GOT3 (cell line): ENCODE measurements at regions not wholly inside any gene's neighbourhood (a gene's known extent, or its start where the extent isn't known, plus 50 kb on each side); places are given as distances from the start of the nearest gene placed in this dataset.

Experiments
- DNase-seq: peaks from one replicate; lab custom pipeline; 2025; ENCODE audit warnings: mixed read lengths; lab: John Stamatoyannopoulos, UW

DNA sequence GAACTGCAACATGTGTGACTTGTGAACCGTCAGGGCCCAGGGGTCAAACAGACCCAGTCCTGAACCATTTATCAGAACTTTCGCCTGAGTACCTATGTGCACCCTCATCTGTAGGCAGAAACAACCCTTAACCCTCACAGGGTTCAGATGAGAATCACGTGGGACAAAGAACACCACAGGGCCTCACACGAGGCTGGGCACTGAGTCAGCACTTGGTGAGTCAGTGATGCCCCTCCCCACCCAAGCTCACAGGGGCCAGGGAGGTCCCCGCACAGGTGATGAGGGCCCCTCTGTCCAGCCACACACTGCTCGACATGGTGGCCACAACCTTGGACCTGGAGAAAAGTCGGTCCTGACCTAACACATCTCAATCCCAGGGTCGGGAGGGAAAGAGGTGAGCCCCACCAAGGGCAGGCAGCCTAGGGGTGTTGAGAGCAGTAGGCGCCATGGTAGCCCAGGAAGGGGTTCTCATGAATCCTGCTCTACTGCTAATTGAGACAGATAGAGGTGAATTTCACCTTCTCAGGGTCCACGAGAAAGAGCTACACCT lies 176.4 kb downstream of the SHANK2 start:
- no peak for DNase-seq

DNA sequence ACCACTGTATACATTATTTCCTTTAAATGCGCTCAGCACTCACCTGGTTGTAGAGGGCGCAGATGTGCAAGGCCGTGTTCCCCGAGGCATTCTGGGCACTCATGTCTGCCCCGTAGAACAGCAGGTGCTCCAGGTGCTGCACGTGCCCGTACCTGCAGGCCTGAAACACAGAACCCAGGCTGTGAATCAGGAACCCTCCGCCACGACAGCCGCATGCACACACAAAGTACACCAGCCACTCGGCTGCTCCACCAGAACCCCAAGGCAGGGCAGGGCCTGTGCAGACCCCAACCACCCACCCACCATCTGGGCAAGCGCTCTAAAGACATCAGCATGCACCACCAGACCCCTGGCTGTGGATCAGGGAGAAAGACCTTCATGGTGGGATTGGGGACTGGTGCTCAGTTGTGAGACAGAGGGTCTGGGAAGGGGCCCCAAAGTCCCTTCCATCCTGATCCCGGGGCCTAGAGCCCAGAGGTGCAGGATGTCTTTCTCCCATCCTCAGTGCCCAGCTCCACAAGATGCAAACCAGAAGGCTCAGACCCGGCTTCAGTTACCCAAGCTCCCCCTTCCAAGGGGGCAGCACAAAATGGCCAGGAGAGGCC lies 177.2 kb downstream of the SHANK2 start:
- DNase-seq: no peak

DNA sequence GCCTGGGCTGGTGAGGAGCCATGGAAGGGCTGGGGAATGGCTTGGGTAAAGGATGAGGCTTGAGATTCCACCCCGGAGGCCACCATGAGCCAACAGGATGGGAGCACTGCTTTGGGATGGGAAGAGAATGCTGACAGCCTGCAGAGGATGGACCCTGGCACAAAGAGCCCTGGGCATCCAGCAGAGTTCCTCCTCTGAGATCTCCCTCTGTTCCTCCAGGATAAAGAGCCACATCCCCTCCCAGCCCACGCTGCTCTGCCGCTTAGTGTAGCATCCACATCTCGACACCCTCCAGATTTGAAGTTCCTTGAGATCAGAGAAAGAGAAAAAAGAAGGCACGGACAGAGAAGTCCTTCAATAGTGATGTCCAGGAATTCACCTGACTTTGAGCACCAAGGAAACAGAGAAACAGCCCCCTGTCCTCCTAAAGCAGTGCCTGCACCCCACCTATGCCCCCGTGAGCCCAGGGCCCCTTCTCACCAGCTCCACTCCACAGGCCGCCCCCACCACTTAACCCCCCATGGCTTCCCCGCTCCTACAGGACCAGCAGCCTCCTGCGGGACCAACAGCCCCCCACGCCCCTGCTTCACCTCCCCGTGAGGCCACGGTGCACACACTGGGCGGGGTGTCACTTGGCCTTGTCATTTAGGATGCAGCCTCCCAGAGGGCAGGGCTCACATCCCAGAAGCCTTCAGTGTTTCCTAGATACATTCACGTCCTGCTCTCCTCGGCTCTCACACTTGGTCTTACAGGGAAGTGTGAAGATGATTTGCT lies 180.5 kb downstream of the SHANK2 start:
- DNase-seq: no peak

DNA sequence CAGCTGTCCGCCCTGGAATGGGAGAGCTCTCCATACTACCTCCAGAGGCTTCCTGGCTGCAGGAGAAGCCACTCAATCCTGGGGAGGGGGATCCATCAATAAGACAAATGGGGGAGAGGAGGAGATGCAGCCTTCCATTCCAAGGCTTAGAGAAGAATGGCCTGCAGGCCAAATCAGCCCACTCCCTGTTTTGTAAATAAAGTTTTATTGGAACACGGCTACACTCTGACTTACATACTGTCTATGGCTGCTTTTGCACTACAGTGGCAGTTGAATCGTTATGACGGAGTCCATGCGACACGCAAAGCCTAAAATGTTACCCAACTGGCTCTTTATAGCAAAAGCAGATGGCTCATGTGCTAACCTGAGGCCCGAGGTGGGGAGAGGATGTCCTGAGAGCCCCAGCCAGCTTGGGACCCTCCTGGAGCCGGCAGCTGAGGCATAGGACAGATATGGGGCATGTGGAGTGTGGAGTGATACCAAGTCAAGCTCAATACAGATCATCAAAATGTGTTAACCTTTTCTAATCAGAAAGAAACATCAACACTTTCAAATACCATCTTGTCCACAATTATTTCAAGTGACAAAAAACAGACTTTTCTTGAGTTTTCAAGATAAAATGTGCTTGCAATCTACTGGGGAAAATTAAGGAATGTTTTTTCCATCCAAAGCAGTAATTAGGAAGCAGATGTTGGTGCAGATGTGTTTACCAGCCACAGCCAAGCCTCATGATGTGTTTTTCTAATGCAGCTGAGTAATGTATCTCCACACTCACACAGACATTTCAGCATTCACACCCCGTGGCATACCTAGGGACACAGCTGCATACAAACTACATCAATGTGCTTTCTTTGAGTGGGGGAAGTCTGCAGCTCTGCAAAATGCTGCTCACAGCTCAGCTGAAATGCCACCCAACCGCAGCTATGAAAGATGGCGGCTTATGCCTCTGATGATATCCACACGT lies 181.6 kb downstream of the SHANK2 start:
- no peak for DNase-seq

DNA sequence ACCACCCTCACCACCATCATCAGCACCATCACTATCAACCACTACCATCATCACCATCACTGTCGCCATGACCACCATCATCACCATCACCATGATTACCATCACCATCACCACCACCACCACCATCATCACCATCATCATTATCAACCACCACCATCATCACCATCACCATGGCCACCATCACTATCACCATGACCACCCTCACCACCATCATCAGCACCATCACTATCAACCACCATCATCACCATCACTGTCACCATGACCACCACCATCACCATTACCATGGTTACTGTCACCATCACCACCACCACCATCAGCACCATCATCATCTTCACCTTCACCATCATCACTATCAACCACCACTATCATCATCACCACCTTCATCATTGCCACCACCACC lies 183.4 kb downstream of the SHANK2 start:
- no peak for DNase-seq

DNA sequence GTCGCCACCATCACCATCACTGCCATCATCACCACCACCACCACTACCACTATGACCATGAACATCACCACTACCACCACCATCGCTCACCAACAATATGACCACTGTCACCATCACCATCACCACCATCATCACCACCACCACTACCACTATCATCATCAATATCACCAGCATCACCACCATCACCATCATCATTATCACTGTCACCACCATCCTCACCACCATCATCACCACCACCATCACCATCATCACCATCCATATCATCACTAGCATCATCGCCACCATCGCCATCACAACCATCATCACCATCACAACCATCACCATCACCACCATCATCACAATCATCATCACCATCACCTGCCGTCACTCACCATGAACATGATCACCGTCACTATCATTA lies 184.6 kb downstream of the SHANK2 start:
- DNase-seq: no peak

DNA sequence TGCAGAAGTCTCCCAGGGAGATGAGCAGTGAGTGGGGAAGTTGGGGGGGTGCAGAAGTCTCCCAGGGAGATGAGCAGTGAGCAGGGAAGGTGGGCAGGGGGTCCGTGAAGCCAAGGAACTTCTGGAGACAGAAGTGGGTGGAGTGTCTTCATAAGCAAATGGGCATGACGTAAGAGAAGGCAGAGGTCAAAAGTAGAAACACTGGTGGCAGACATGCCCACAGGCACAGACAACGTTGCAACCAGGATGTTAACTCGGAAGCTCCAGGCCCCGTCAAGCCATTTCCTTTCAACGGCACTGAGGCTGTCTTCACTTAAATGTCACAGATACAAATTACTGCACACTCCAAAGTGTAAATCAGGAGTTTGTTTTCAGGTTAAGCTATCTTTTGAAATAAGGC lies 186.1 kb downstream of the SHANK2 start:
- DNase-seq: no peak

DNA sequence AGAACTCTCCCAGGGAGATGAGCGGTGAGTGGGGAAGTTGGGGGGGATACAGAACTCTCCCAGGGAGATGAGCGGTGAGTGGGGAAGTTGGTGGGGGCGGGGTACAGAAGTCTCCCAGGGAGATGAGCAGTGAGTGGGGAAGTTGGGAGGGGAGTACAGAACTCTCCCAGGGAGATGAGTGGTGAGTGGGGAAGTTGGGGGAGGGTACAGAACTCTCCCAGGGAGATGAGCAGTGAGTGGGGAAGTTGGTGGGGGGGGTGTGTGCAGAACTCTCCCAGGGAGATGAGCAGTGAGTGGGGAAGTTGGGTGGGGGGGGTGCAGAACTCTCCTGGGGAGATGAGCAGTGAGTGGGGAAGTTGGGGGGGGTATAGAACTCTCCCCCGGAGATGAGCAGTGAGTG lies 186.5 kb downstream of the SHANK2 start:
- DNase-seq: no peak

DNA sequence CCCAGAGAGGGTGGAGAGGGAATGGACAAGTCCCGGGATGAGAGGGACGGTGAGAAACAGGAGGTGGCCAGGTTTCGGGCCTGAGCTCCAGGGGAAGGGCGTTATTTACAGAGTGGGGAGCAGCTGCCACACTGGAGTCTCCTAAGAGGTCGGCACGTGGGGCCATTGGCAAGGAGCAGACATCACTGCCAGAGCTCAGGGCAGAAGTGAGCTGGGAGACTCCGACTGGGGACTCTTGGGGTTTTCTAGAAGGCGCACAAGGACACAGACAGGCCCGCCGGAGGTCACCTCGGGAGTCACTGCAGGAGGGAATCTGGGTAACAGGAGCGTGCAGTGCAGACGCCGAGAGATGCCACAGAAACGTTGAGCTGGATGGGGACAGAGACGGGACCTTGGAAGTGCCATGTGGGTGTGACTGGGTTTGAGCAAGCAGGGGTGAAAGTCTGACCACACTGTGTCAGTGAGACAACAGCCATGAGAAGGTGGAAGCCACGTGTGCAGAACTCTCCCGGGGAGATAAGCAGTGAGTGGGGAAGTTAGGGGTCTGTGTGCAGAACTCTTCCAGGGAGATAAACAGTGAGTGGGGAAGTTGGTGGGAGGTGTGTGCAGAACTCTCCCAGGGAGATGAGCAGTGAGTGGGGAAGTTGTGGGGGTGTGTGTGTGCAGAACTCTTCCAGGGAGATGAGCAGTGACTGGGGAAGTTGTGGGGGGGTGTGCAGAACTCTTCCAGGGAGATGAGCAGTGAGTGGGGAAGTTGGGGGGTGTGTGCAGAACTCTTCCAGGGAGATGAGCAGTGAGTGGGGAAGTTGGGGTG lies 187.5 kb downstream of the SHANK2 start:
- no peak for DNase-seq

DNA sequence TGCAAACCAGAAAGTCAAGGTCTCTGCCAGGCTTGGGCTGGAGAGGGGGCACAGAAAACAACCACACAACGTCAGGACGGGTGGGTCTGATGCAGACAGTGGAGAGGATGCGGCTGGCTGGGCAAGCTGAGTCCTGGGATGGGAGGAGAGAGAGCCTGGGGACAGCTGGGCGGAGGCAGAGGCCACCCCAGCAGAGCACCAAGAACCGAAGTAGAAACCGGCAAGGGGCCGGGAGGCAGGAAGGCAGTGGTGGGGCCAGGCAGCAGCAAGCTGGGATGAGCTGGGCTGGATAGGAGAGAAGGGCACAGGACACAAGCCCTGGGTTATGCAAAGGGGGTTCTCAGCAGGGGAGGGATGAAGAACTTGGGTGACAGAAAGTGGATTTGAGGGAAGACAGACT lies 188.2 kb downstream of the SHANK2 start:
- no peak for DNase-seq

DNA sequence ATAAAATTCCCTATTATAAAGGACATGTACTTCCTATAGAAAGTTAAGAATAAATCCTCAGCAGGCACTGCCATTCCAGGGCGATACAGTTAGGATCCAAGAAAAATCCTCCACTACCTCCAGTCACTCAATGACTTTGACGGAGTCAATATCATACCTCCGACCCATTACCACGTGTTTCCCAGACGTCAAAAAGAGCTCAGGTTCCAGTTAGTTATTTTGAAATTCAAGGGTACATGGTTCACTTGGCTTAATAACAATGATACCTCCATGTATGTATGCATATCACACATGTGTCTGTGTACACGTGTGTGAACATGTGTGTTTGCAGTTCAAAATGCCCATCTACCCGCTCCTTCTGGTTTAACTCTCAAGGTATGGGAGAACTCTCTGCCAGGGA lies 189.2 kb downstream of the SHANK2 start:
- DNase-seq: no peak

DNA sequence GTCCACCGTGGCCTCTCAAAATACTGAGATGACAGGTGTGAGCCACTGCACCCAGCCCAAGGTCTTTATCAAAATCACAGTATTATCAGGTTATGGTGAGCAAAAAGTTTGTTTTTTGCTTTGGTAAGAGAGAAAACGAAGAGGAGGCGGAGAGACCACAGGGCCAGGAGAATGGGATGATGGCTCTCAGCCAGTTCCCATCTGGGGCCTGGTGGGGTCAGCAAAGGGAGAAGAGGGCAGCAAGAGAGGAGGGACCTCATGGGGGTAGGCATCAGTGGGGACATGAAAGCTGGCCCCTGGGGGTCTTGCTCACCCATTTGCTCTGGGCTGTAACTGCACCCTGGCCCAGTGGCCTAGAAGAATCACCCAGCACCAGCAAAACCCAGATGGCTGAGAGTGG lies 190.2 kb downstream of the SHANK2 start:
- DNase-seq: no peak

DNA sequence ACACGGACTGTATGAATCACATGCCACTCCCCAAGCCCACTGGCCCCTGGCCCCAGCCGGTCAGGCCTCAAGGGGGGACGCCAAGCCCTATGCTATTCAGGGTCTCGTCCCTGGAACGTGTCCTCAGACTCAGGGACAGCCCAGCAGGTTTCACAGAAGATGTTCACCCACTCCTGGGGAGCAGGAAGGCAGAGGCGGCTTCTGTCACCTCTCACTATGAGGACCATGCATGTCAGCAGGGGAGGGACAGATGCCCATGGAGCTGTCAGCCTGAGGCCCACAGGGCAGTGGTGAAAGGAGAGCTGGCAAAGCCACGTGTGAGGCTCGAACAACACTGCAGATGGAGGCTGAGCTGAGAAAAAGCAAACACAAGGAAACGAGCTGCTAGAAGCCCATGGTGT lies 192.0 kb downstream of the SHANK2 start:
- no peak for DNase-seq

DNA sequence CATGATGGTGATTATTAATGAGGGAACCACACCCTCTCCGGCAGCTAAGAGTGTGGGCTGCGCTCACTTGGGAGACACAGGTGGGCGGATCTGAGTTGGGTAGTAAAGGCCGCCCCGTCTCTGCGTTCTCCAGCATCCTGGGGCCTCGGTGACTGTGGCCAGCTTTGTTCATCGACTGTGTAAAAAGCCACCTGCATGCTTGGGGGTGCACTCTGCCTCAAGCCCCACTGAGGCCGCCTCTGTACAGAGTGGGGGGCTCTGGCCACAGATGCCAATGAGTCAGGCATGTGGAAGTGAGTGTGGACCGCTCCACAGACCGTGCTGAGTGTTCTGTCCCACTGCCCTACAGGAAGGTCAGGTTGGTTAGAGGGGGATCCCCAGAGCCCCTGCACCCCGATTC lies 192.7 kb downstream of the SHANK2 start:
- DNase-seq: no peak

DNA sequence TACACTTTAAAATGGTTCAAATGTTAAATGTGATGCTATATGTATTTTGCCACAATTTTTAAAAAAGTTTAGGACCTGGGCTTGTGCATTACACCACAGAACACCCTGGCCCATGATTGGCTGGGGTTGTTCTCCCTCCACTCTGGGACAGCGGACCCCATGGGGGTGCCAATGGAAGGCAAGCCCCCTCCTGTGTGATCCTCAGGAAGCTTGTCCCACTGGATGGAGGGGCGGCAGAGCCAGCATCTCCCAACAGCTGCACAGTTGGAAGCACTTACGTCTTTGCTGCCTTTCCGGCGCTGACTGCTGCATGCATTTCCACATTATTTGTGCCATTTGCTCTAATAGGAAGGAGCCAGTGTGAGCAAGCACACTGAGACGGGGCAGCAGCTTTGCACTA lies 196.5 kb downstream of the SHANK2 start:
- no peak for DNase-seq
